ENCODE measurements at regions not wholly inside any gene's neighbourhood (a gene's known extent, or its start where the extent isn't known, plus 50 kb on each side); places are given as distances from the start of the nearest gene placed in this dataset.

DNA sequence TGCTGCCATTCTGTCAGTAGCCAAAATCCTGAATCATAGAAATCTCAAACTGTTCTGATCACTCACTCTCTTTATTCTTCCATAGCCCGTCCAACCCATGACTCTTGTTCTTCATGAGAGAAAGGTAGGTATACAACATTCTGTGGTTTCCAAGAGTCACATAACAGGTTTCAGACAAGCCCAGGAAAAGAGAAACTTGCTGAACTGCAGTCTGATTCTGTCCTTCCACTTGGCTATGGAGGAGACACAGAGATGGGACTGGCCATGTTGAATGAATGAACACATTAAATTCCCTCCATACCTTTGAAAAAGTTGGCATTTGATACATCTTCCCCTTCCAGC lies 880.2 kb upstream of the CELF4 start:
- TF ChIP-seq, protein P1, sequence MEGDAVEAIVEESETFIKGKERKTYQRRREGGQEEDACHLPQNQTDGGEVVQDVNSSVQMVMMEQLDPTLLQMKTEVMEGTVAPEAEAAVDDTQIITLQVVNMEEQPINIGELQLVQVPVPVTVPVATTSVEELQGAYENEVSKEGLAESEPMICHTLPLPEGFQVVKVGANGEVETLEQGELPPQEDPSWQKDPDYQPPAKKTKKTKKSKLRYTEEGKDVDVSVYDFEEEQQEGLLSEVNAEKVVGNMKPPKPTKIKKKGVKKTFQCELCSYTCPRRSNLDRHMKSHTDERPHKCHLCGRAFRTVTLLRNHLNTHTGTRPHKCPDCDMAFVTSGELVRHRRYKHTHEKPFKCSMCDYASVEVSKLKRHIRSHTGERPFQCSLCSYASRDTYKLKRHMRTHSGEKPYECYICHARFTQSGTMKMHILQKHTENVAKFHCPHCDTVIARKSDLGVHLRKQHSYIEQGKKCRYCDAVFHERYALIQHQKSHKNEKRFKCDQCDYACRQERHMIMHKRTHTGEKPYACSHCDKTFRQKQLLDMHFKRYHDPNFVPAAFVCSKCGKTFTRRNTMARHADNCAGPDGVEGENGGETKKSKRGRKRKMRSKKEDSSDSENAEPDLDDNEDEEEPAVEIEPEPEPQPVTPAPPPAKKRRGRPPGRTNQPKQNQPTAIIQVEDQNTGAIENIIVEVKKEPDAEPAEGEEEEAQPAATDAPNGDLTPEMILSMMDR (conservative IDR thresholded peaks at IDR 0.05) = no peak
- no peak overlapping the region for H3K27ac ChIP-seq

DNA sequence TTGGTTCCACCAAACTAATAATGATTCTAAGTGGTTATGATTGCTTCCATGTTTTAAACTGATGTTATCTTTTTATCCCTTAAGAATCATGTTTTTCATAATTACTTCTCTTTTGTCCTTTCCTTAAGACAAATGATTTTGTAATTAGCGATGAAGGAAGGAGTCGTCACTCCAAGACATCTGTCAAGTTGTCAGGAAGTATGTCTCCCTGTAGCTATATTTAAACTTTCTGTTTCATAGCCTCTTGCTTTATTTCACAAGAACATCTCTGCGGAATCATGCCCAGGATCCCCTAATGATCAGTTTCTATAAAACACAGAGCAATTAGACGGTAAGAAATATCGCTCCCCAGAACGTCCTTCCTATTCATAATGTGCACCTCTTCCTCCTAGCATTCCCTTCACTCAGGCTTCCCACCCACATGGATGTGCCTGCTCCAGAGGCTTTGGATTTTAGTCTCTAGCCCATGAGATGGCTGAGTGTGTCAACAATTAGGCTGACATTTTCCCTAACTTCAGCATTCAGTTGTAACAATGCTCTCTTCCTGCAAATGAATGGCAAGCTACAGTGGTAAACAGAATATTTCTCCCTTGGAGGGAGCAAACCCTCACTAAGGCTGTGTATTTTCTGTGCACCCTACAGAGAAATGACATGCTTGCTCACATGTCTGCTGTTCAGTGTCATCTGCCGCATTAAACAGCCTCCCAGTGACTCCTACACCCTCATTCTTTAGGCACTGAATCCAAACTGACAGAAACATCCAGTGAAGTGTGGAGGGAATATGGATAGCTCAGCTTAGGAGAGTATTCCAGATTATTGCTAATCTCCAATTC lies 879.6 kb upstream of the CELF4 start:
- TF ChIP-seq, protein P1 (conservative IDR thresholded peaks at IDR 0.05) = no peak
- H3K27ac ChIP-seq = no peak overlapping the region

DNA sequence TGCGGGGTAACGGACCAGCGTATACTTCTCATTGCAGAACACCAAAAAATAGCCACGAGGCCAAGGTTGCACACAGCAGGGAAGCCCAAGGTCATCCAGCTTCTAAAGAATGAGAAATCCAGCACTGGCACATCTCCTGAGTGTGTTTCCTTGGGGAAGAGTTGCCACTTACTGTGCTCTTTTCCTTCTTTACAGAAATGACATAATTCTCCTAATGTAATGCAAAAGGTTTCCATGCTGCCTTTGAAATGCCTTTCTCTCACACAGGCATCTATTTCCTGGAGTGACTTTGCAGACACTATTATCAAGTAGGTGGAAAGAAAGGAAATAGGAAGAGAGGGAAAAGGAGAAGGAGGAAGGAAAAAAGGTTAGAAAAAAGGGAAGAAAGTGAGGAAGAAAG lies 862.1 kb upstream of the CELF4 start:
- TF ChIP-seq, protein P1 (conservative IDR thresholded peaks at IDR 0.05) = no peak
- no peak overlapping the region for H3K27ac ChIP-seq

- TF ChIP-seq, protein P1 (conservative IDR thresholded peaks at IDR 0.05) = no peak
- no peak overlapping the region for H3K27ac ChIP-seq
Measured at GRCh38 chr18:38427234-38427633, 861.6 kb upstream of the CELF4 start.

GRCh38 chr18:38421872-38422615 lies 856.4 kb upstream of the CELF4 start:
- TF ChIP-seq, protein P1 (conservative IDR thresholded peaks at IDR 0.05) = no peak
- no peak overlapping the region for H3K27ac ChIP-seq

DNA sequence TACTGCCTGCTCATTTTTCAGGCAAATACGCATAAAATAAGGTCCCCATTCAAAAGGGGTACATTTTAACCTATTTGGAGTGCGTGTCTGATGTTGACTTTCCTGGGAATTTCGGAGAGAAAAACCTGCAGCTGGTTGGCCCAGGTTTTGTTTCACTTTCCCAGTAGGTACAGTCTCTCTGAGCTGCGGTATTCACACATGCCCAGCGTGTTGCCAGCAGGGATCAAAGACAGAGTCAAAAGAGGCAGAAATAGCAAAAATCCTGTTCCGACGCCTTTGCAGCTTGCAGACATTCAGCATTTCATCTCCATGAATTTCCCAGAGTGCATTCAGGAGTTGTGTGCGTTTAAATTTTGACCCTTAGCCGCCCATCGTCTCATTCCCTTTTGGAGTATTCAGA lies 855.4 kb upstream of the CELF4 start:
- H3K27ac ChIP-seq = no peak overlapping the region
- TF ChIP-seq, protein P1 (conservative IDR thresholded peaks at IDR 0.05) = no peak

GRCh38 chr18:38420611-38421010 lies 855.0 kb upstream of the CELF4 start:
- TF ChIP-seq, protein P1 (conservative IDR thresholded peaks at IDR 0.05) = no peak
- no peak overlapping the region for H3K27ac ChIP-seq

Data from VCaP (cell line).